GM23338 (cell line): ENCODE measurements at regions not wholly inside any gene's neighbourhood (a gene's known extent, or its start where the extent isn't known, plus 50 kb on each side); places are given as distances from the start of the nearest gene placed in this dataset.

ENCODE experiments used
- ATAC-seq: fragments of 200-7000 bp; cut with Tn5 transposase; 3 replicates; pipeline ENCODE4 v1.9.1; 2020
- DNase-seq: peaks from one replicate; pipeline ENCODE4 v3.0.0-alpha.2; 2015; ENCODE audit warnings: low spot score
- H2AFZ ChIP-seq: fragments of 200-600 bp; sonication (generic); 2 replicates; pipeline ENCODE4 v1.8.0; 2016; ENCODE audit warnings: antibody characterized with exemption, mild to moderate bottlenecking, moderate library complexity
- H3F3A ChIP-seq: fragments of 200-600 bp; sonication (generic); replicated peaks from 2 replicates; pipeline ENCODE4 v1.8.0; 2017; ENCODE audit warnings: antibody characterized with exemption, mixed run types, low read depth
- H3K27ac ChIP-seq: fragments of 200-600 bp; sonication (generic); 2 replicates; pipeline ENCODE4 v1.6.1; 2016; ENCODE audit warnings: low read depth
- H3K27me3 ChIP-seq: fragments of 200-600 bp; sonication (generic); 2 replicates; pipeline ENCODE4 v1.8.0; 2016; ENCODE audit warnings: mild to moderate bottlenecking, mixed run types, moderate library complexity; ENCODE audit not compliant: insufficient read depth
- H3K36me3 ChIP-seq: fragments of 200-600 bp; sonication (generic); 2 replicates; pipeline ENCODE4 v1.8.0; 2016; ENCODE audit warnings: mild to moderate bottlenecking; ENCODE audit not compliant: insufficient read depth
- H3K4me1 ChIP-seq: fragments of 200-600 bp; sonication (generic); 2 replicates; pipeline ENCODE4 v1.8.0; 2016; ENCODE audit warnings: mild to moderate bottlenecking, moderate library complexity; ENCODE audit not compliant: insufficient read depth
- H3K4me2 ChIP-seq: fragments of 200-600 bp; sonication (generic); 2 replicates; pipeline ENCODE4 v1.7.1; 2017; ENCODE audit warnings: mixed run types
- H3K4me3 ChIP-seq: fragments of 200-600 bp; sonication (generic); 2 replicates; pipeline ENCODE4 v1.6.1; 2016; ENCODE audit warnings: mixed run types
- H3K79me2 ChIP-seq: fragments of 200-600 bp; sonication (generic); replicated peaks from 2 replicates; pipeline ENCODE4 v1.8.0; 2017; ENCODE audit warnings: mild to moderate bottlenecking; ENCODE audit not compliant: insufficient read depth
- H3K9me2 ChIP-seq: fragments of 200-600 bp; sonication (generic); 2 replicates; pipeline ENCODE4 v1.8.0; 2017; ENCODE audit not compliant: insufficient read depth
- H4K20me1 ChIP-seq: fragments of 200-600 bp; sonication (generic); replicated peaks from 2 replicates; pipeline ENCODE4 v1.8.0; 2017; ENCODE audit warnings: mild to moderate bottlenecking; ENCODE audit not compliant: insufficient read depth
- H3K27ac Mint-ChIP-seq: 2 replicates; pipeline ENCODE4 v1.8.0; 2020; ENCODE audit warnings: inconsistent platforms, mild to moderate bottlenecking, moderate library complexity, mixed read lengths
- H3K27me3 Mint-ChIP-seq: 3 replicates; pipeline ENCODE4 v1.8.0; 2022; ENCODE audit warnings: low read depth, mild to moderate bottlenecking, moderate library complexity, mixed read lengths, inconsistent platforms; ENCODE audit not compliant: insufficient read depth, poor library complexity
- H3K36me3 Mint-ChIP-seq: 3 replicates; pipeline ENCODE4 v1.8.0; 2021; ENCODE audit warnings: low read depth, mild to moderate bottlenecking, inconsistent platforms, moderate library complexity, mixed read lengths
- H3K4me1 Mint-ChIP-seq: 3 replicates; pipeline ENCODE4 v1.8.0; 2020; ENCODE audit warnings: mild to moderate bottlenecking, inconsistent platforms, mixed read lengths
- H3K4me3 Mint-ChIP-seq: 3 replicates; pipeline ENCODE4 v1.8.0; 2021; ENCODE audit warnings: moderate library complexity, mild to moderate bottlenecking, inconsistent platforms, mixed read lengths
- H3K9me3 Mint-ChIP-seq: 3 replicates; pipeline ENCODE4 v1.8.0; 2020; ENCODE audit warnings: moderate library complexity, mild to moderate bottlenecking, inconsistent platforms, mixed read lengths
- CREB1 ChIP-seq: fragments of 250-450 bp; sonication (Bioruptor Pico); IDR thresholded peaks from 2 replicates; pipeline ENCODE4 v1.5.0; 2020; ENCODE audit warnings: low read depth, mild to moderate bottlenecking, moderate library complexity
- EZH2phosphoT487 ChIP-seq: fragments of 200-600 bp; sonication (generic); IDR thresholded peaks from one replicate; pipeline ENCODE4 v1.8.1; 2018; ENCODE audit warnings: antibody characterized with exemption; ENCODE audit not compliant: unreplicated experiment
- NANOG ChIP-seq: IDR thresholded peaks from 2 replicates; pipeline ENCODE4 v1.6.1; 2016; ENCODE audit warnings: antibody characterized with exemption, borderline replicate concordance
- POLR2AphosphoS5 ChIP-seq: IDR thresholded peaks from 2 replicates; pipeline ENCODE4 v1.6.1; 2016; ENCODE audit warnings: antibody characterized with exemption, low read depth
- STAT1 ChIP-seq: IDR thresholded peaks from one replicate; pipeline ENCODE4 v1.6.1; 2016; ENCODE audit warnings: antibody characterized with exemption; ENCODE audit not compliant: unreplicated experiment
- TF ChIP-seq, protein P1 (sequence below): IDR thresholded peaks from one replicate; pipeline ENCODE4 v1.6.1; 2018; ENCODE audit warnings: antibody characterized with exemption; ENCODE audit not compliant: unreplicated experiment
- TF ChIP-seq, protein P2 (sequence below): fragments of 250-450 bp; sonication (Bioruptor Pico); IDR thresholded peaks from 2 replicates; pipeline ENCODE4 v1.5.0; 2020; ENCODE audit warnings: mild to moderate bottlenecking, moderate library complexity

- no peaks in the 10 kb centered on the region for H3F3A ChIP-seq
- H3K36me3 ChIP-seq: no peaks in the 10 kb centered on the region
- peak; percentile 2; the same call in 1 of the 3 replicates for ATAC-seq
- DNase-seq: peak; percentile 29
- H3K4me3 ChIP-seq: peak overlapping the region; percentile 78
- H2AFZ ChIP-seq: peak overlapping the region; percentile 97
- H3K27ac ChIP-seq: 0 out of 2 replicates have a peak overlapping the region, but pooled peaks have one; percentile 59
- no peaks in the 10 kb centered on the region for H3K79me2 ChIP-seq
- Mint-ChIP-seq H3K9me3 (no peaks in the 10 kb centered on the region), H3K4me1 (peaks cover 17% of the 10 kb centered on the region), H3K27me3 (peaks cover 9% of the 10 kb centered on the region), H3K36me3 (no peaks in the 10 kb centered on the region), H3K4me3 (peak overlapping the region; percentile 73), H3K27ac (no peak overlapping the region)
- no peaks in the 10 kb centered on the region for H4K20me1 ChIP-seq
- H3K27me3 ChIP-seq: no peaks in the 10 kb centered on the region
- TF ChIP-seq, protein P1, sequence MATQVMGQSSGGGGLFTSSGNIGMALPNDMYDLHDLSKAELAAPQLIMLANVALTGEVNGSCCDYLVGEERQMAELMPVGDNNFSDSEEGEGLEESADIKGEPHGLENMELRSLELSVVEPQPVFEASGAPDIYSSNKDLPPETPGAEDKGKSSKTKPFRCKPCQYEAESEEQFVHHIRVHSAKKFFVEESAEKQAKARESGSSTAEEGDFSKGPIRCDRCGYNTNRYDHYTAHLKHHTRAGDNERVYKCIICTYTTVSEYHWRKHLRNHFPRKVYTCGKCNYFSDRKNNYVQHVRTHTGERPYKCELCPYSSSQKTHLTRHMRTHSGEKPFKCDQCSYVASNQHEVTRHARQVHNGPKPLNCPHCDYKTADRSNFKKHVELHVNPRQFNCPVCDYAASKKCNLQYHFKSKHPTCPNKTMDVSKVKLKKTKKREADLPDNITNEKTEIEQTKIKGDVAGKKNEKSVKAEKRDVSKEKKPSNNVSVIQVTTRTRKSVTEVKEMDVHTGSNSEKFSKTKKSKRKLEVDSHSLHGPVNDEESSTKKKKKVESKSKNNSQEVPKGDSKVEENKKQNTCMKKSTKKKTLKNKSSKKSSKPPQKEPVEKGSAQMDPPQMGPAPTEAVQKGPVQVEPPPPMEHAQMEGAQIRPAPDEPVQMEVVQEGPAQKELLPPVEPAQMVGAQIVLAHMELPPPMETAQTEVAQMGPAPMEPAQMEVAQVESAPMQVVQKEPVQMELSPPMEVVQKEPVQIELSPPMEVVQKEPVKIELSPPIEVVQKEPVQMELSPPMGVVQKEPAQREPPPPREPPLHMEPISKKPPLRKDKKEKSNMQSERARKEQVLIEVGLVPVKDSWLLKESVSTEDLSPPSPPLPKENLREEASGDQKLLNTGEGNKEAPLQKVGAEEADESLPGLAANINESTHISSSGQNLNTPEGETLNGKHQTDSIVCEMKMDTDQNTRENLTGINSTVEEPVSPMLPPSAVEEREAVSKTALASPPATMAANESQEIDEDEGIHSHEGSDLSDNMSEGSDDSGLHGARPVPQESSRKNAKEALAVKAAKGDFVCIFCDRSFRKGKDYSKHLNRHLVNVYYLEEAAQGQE: no peak
- TF ChIP-seq STAT1 (no peak), CREB1 (no peak), POLR2AphosphoS5 (no peak), NANOG (no peak), EZH2phosphoT487 (no peak)
- H3K4me1 ChIP-seq: peaks cover 14% of the 10 kb centered on the region
- H3K9me2 ChIP-seq: no peaks in the 10 kb centered on the region
- H3K4me2 ChIP-seq: peak overlapping the region; percentile 92
These were observed 293.1 kb downstream of the ZSWIM6 start for GRCh38 chr5:61625137-61625561.

- ATAC-seq (peak; percentile 87), DNase-seq (peak; percentile 81)
- peaks cover 9% of the 10 kb centered on the region for H3K27me3 Mint-ChIP-seq
- no peaks in the 10 kb centered on the region for H4K20me1 ChIP-seq
- no peaks in the 10 kb centered on the region for H3K9me2 ChIP-seq
- peak overlapping the region; percentile 78 for H3K4me3 ChIP-seq
- peaks cover 14% of the 10 kb centered on the region for H3K4me1 ChIP-seq
- peaks cover 18% of the 10 kb centered on the region for H3K4me1 Mint-ChIP-seq
- H3K4me3 Mint-ChIP-seq: peak overlapping the region; percentile 73
- H3K36me3 ChIP-seq: no peaks in the 10 kb centered on the region
- TF ChIP-seq, protein P2, sequence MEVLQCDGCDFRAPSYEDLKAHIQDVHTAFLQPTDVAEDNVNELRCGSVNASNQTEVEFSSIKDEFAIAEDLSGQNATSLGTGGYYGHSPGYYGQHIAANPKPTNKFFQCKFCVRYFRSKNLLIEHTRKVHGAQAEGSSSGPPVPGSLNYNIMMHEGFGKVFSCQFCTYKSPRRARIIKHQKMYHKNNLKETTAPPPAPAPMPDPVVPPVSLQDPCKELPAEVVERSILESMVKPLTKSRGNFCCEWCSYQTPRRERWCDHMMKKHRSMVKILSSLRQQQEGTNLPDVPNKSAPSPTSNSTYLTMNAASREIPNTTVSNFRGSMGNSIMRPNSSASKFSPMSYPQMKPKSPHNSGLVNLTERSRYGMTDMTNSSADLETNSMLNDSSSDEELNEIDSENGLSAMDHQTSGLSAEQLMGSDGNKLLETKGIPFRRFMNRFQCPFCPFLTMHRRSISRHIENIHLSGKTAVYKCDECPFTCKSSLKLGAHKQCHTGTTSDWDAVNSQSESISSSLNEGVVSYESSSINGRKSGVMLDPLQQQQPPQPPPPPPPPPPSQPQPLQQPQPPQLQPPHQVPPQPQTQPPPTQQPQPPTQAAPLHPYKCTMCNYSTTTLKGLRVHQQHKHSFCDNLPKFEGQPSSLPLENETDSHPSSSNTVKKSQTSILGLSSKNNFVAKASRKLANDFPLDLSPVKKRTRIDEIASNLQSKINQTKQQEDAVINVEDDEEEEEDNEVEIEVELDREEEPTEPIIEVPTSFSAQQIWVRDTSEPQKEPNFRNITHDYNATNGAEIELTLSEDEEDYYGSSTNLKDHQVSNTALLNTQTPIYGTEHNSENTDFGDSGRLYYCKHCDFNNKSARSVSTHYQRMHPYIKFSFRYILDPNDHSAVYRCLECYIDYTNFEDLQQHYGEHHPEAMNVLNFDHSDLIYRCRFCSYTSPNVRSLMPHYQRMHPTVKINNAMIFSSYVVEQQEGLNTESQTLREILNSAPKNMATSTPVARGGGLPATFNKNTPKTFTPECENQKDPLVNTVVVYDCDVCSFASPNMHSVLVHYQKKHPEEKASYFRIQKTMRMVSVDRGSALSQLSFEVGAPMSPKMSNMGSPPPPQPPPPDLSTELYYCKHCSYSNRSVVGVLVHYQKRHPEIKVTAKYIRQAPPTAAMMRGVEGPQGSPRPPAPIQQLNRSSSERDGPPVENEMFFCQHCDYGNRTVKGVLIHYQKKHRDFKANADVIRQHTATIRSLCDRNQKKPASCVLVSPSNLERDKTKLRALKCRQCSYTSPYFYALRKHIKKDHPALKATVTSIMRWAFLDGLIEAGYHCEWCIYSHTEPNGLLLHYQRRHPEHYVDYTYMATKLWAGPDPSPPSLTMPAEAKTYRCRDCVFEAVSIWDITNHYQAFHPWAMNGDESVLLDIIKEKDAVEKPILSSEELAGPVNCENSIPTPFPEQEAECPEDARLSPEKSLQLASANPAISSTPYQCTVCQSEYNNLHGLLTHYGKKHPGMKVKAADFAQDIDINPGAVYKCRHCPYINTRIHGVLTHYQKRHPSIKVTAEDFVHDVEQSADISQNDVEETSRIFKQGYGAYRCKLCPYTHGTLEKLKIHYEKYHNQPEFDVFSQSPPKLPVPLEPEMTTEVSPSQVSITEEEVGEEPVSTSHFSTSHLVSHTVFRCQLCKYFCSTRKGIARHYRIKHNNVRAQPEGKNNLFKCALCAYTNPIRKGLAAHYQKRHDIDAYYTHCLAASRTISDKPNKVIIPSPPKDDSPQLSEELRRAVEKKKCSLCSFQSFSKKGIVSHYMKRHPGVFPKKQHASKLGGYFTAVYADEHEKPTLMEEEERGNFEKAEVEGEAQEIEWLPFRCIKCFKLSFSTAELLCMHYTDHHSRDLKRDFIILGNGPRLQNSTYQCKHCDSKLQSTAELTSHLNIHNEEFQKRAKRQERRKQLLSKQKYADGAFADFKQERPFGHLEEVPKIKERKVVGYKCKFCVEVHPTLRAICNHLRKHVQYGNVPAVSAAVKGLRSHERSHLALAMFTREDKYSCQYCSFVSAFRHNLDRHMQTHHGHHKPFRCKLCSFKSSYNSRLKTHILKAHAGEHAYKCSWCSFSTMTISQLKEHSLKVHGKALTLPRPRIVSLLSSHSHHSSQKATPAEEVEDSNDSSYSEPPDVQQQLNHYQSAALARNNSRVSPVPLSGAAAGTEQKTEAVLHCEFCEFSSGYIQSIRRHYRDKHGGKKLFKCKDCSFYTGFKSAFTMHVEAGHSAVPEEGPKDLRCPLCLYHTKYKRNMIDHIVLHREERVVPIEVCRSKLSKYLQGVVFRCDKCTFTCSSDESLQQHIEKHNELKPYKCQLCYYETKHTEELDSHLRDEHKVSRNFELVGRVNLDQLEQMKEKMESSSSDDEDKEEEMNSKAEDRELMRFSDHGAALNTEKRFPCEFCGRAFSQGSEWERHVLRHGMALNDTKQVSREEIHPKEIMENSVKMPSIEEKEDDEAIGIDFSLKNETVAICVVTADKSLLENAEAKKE (CRISPR knock-in tag): 0 out of 2 replicates have a peak, but pooled peaks have one; percentile 14
- TF ChIP-seq STAT1 (no peak), POLR2AphosphoS5 (peak; percentile 43; the same call in 1 of the 2 replicates)
- H3K9me3 Mint-ChIP-seq: no peaks in the 10 kb centered on the region
- H3K79me2 ChIP-seq: no peaks in the 10 kb centered on the region
- H3F3A ChIP-seq: no peaks in the 10 kb centered on the region
- H3K27ac Mint-ChIP-seq: no peak overlapping the region
- no peaks in the 10 kb centered on the region for H3K36me3 Mint-ChIP-seq
- H3K27me3 ChIP-seq: no peaks in the 10 kb centered on the region
- H2AFZ ChIP-seq: peak overlapping the region; percentile 97
- peak overlapping the region; percentile 92 for H3K4me2 ChIP-seq
- 0 out of 2 replicates have a peak overlapping the region, but pooled peaks have one; percentile 59 for H3K27ac ChIP-seq
These were observed 293.9 kb downstream of the ZSWIM6 start for GRCh38 chr5:61625681-61626621.
